HCT116 (cell line): ENCODE measurements at regions not wholly inside any gene's neighbourhood (a gene's known extent, or its start where the extent isn't known, plus 50 kb on each side); places are given as distances from the start of the nearest gene placed in this dataset.

ENCODE experiments used
- ATAC-seq: fragments of 200-7000 bp; cut with Tn5 transposase; 2 replicates; pipeline ENCODE4 v1.9.1; 2020; ENCODE audit warnings: mild to moderate bottlenecking, moderate library complexity
- BruUV-seq: library from RNA; stranded (reverse); fragments of 400-500 nt; replicated peaks from 2 replicates; lab custom pipeline; 2021; lab: Mats Ljungman, UMichigan
- CTCF ChIA-PET: fragments of 300-600 bp; sonication (Branson Sonifier 250); formaldehyde crosslinking; loops from one replicate; lab custom pipeline; 2021; ENCODE audit warnings: antibody characterized with exemption; lab: Charles Lee
- POLR2A ChIA-PET: fragments of 300-600, 350-600 bp; sonication (Branson Sonifier 250); formaldehyde crosslinking; loops from one replicate; lab custom pipeline; 2021; ENCODE audit warnings: antibody characterized with exemption; lab: Charles Lee
- RAD21 ChIA-PET, 2 experiments: fragments of 300-600 bp; sonication (Branson Sonifier 250); formaldehyde crosslinking; loops; one replicate each; lab custom pipeline; 2023; ENCODE audit warnings: low total read pairs in 2 of 2; ENCODE audit not compliant: uncharacterized antibody in 2 of 2, unreplicated experiment in 2 of 2, low non-redundant PET in 1 of 2; lab: Charles Lee
- DNase-seq: peaks from one replicate; pipeline ENCODE4 v3.0.0-alpha.2; 2010; ENCODE audit warnings: low read depth, low spot score
- H2AFZ ChIP-seq: fragments of 200-600 bp; shearing (Covaris generic), sonication (generic); 2 replicates; pipeline ENCODE4 v1.6.1; 2017; ENCODE audit warnings: low read depth, mixed run types, mixed read lengths, antibody characterized with exemption, low read length; ENCODE audit not compliant: poor library complexity, severe bottlenecking
- H3K27ac ChIP-seq: 2 replicates; pipeline ENCODE4 v1.5.1; 2012; ENCODE audit warnings: low read depth, low read length
- H3K27me3 ChIP-seq: fragments of 200-600 bp; sonication (generic); 2 replicates; pipeline ENCODE4 v1.6.1; 2016; ENCODE audit warnings: mixed run types, low read length, mixed read lengths; ENCODE audit not compliant: insufficient read depth
- H3K36me3 ChIP-seq, 2 experiments: fragments of 200-500 bp in 1 of 2; fragments of 200-600 bp in 1 of 2; sonication (Bioruptor generic) in 1 of 2; sonication (generic) in 1 of 2; 2 replicates each; pipeline versions ENCODE4 v1.5.1 to v1.6.1; 2014 to 2016; ENCODE audit warnings: low read length in 2 of 2, inconsistent platforms in 1 of 2, mixed read lengths in 1 of 2, mixed run types in 1 of 2; ENCODE audit not compliant: insufficient read depth in 2 of 2, control insufficient read depth in 1 of 2
- H3K4me1 ChIP-seq, 2 experiments: fragments of 200-600 bp in 1 of 2; sonication (generic) in 1 of 2; 2 replicates each; pipeline versions ENCODE4 v1.5.1 to v1.6.1; 2012 to 2017; ENCODE audit warnings: low read length in 2 of 2, inconsistent platforms in 1 of 2, mild to moderate bottlenecking in 1 of 2, mixed read lengths in 1 of 2, mixed run types in 1 of 2, moderate library complexity in 1 of 2; ENCODE audit not compliant: insufficient read depth in 2 of 2, control insufficient read depth in 1 of 2
- H3K4me2 ChIP-seq: fragments of 200-600 bp; sonication (generic); 2 replicates; pipeline ENCODE4 v1.6.1; 2017; ENCODE audit warnings: mixed run types, low read length, mixed read lengths
- H3K4me3 ChIP-seq, 2 experiments: fragments of 200-600 bp in 1 of 2; sonication (generic) in 1 of 2; replicated peaks in 1 of 2; 2 replicates each; pipeline ENCODE4 v1.5.1; 2011 to 2016; ENCODE audit warnings: low read length in 2 of 2, control low read depth in 1 of 2, low read depth in 1 of 2, mild to moderate bottlenecking in 1 of 2, mixed read lengths in 1 of 2, mixed run types in 1 of 2
- H3K79me2 ChIP-seq: fragments of 200-600 bp; sonication (generic); 2 replicates; pipeline ENCODE4 v1.6.1; 2017; ENCODE audit warnings: mild to moderate bottlenecking, mixed run types, low read length, moderate library complexity, mixed read lengths; ENCODE audit not compliant: insufficient read depth
- H3K9ac ChIP-seq: fragments of 200-600 bp; sonication (generic); 2 replicates; pipeline ENCODE4 v1.6.1; 2016; ENCODE audit warnings: low read length, mixed read lengths
- H3K9me2 ChIP-seq: fragments of 200-600 bp; sonication (generic), shearing (Covaris generic); 2 replicates; pipeline ENCODE4 v1.6.1; 2017; ENCODE audit warnings: mixed run types, mild to moderate bottlenecking, moderate library complexity; ENCODE audit not compliant: insufficient read depth
- H3K9me3 ChIP-seq, 2 experiments: fragments of 200-500 bp in 1 of 2; fragments of 200-600 bp in 1 of 2; sonication (Bioruptor generic) in 1 of 2; sonication (generic) in 1 of 2; 2 replicates each; pipeline ENCODE4 v1.6.1; 2014 to 2017; ENCODE audit warnings: low read length in 2 of 2, mixed read lengths in 2 of 2, inconsistent platforms in 1 of 2, low read depth in 1 of 2, mild to moderate bottlenecking in 1 of 2, mixed run types in 1 of 2, moderate library complexity in 1 of 2; ENCODE audit not compliant: control insufficient read depth in 1 of 2, insufficient read depth in 1 of 2
- H4K20me1 ChIP-seq: fragments of 200-600 bp; sonication (generic), shearing (Covaris generic); 2 replicates; pipeline ENCODE4 v1.6.1; 2017; ENCODE audit warnings: mixed run types, mild to moderate bottlenecking, moderate library complexity; ENCODE audit not compliant: insufficient read depth
- ATF3 ChIP-seq: IDR thresholded peaks from 2 replicates; pipeline ENCODE4 v1.6.1; 2012
- CEBPB ChIP-seq: IDR thresholded peaks from 2 replicates; pipeline ENCODE4 v1.6.1; 2012; ENCODE audit warnings: low read depth
- CTCF ChIP-seq, 3 experiments: fragments of 200-600 bp in 1 of 3; sonication (generic) in 1 of 3; IDR thresholded peaks in 2 of 3; conservative IDR thresholded peaks in 1 of 3; 2 replicates each; pipeline ENCODE4 v1.5.1; 2012 to 2017; ENCODE audit warnings: low read depth in 2 of 3, low read length in 2 of 3, antibody characterized with exemption in 1 of 3, borderline replicate concordance in 1 of 3, control low read depth in 1 of 3, mild to moderate bottlenecking in 1 of 3, mixed read lengths in 1 of 3, mixed run types in 1 of 3, moderate library complexity in 1 of 3; ENCODE audit not compliant: insufficient read depth in 1 of 3
- EGR1 ChIP-seq: IDR thresholded peaks from 2 replicates; pipeline ENCODE4 v1.6.1; 2012; ENCODE audit warnings: low read depth
- EZH2 ChIP-seq: fragments of 200-600 bp; sonication (generic); IDR thresholded peaks from 2 replicates; pipeline ENCODE4 v1.6.1; 2017; ENCODE audit warnings: antibody characterized with exemption, mixed run types
- POLR2A ChIP-seq: IDR thresholded peaks from 2 replicates; pipeline ENCODE4 v1.7.0; 2011; ENCODE audit warnings: borderline replicate concordance; ENCODE audit not compliant: insufficient read depth, insufficient read length; ENCODE audit errors: extremely low read depth
- POLR2AphosphoS5 ChIP-seq: IDR thresholded peaks from 2 replicates; pipeline ENCODE4 v1.6.1; 2011; ENCODE audit warnings: mild to moderate bottlenecking, low read depth, low read length, moderate library complexity
- ZFX ChIP-seq: fragments of 450-650 bp; IDR thresholded peaks from 2 replicates; pipeline ENCODE4 v1.6.1; 2017
- ZNF274 ChIP-seq: fragments of 200-500 bp; sonication (Bioruptor generic); IDR thresholded peaks from 2 replicates; pipeline ENCODE4 v1.6.1; 2014; ENCODE audit warnings: mild to moderate bottlenecking, low read depth, low read length, inconsistent platforms
- intact Hi-C: fragments of 100-400 bp; cut with micrococcal nuclease; formaldehyde crosslinking; loops from 2 replicates; pipeline ENCODE4 v1.10.0; 2022

- TF ChIP-seq EZH2 (no peak), CTCF (IDR thresholded peaks at IDR 0.05 in 2 of 3, conservative IDR thresholded peaks at IDR 0.05 in 1 of 3; ENCODE audit: borderline replicate concordance in 1 of 3, insufficient read depth in 1 of 3, low read depth in 2 of 3, low read length in 2 of 3) (no peak), POLR2A (no peak), ATF3 (no peak), CEBPB (no peak), EGR1 (no peak), POLR2AphosphoS5 (no peak), ZNF274 (no peak), ZFX (no peak)
- TF ChIP-seq, all 23 proteins: peak for 0
- DNase-seq (no peak), ATAC-seq (no peak)
- Histone ChIP-seq H3K79me2 (no peaks in the 10 kb centered on the region), H3K36me3 (no peaks in the 10 kb centered on the region), H3K4me3 (no peak overlapping the region), H2AFZ (no peak overlapping the region), H3K4me2 (no peak overlapping the region), H3K4me1 (no peaks in the 10 kb centered on the region), H4K20me1 (no peaks in the 10 kb centered on the region), H3K9me2 (no peaks in the 10 kb centered on the region), H3K9ac (no peak overlapping the region), H3K27ac (no peak overlapping the region), H3K9me3 (no peaks in the 10 kb centered on the region), H3K27me3 (peaks cover 25% of the 10 kb centered on the region; the same call in 1 of the 2 replicates)
- ChIA-PET CTCF (interaction anchor here (1.7 kb wide), 1 partner anchor 133 kb away, joined by 9 read pairs; no protein-coding TSS in a partner anchor), RAD21 (no interaction called here), POLR2A (no interaction called here)
- no TSS peak for BruUV-seq
- intact Hi-C loops: no loop called here
Observed at GRCh38 chr20:24785141-24786110, 163.6 kb upstream of the CST7 start.
